ENCODE measurements at regions not wholly inside any gene's neighbourhood (a gene's known extent, or its start where the extent isn't known, plus 50 kb on each side); places are given as distances from the start of the nearest gene placed in this dataset.

DNA sequence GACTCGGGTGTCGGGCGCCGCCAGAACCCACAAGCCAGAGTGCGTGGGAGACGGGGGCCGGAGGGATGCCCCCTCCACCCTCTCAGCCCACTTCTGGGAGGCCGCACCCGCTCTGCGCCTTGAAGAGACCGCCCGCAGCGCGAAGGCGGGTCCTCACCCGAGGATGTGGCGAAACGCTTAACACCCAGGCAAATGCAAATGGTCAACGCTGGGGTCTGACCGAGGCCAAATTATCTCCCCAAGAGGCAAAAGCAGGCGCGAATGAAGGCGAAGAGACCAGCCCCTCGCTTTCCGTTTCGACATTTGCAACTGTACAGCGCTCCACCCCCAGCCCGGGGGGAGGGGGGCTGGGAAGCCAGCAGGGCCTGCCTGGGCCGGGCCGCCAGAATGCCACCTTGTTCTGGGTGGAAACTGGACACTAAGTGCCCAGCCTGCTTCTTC lies 137.7 kb upstream of the ZIC3 start:
- Histone ChIP-seq H3K36me3 (ENCODE audit: insufficient read depth, low read length, poor library complexity, severe bottlenecking) (no peaks in the 10 kb centered on the region), H3K27me3 (replicated peaks; ENCODE audit: insufficient read depth, low read depth, low read length, poor library complexity) (peaks cover 46% of the 10 kb centered on the region), H3K4me1 (ENCODE audit: insufficient read depth, low read length, poor library complexity, severe bottlenecking) (no peaks in the 10 kb centered on the region), H3K27ac (ENCODE audit: low read depth, low read length, poor library complexity, severe bottlenecking) (no peak overlapping the region), H3K4me3 (ENCODE audit: low read depth, low read length, poor library complexity, severe bottlenecking) (peak overlapping the region; percentile 45), H3K9me3 (ENCODE audit: low read depth, low read length, poor library complexity, severe bottlenecking) (no peaks in the 10 kb centered on the region)
- no TSS peak for BruUV-seq (replicated peaks)
- no peak for DNase-seq (ENCODE audit: low spot score)
- POLR2A ChIA-PET (ENCODE audit: low non-redundant PET): no interaction called here
- TF ChIP-seq, protein P1, sequence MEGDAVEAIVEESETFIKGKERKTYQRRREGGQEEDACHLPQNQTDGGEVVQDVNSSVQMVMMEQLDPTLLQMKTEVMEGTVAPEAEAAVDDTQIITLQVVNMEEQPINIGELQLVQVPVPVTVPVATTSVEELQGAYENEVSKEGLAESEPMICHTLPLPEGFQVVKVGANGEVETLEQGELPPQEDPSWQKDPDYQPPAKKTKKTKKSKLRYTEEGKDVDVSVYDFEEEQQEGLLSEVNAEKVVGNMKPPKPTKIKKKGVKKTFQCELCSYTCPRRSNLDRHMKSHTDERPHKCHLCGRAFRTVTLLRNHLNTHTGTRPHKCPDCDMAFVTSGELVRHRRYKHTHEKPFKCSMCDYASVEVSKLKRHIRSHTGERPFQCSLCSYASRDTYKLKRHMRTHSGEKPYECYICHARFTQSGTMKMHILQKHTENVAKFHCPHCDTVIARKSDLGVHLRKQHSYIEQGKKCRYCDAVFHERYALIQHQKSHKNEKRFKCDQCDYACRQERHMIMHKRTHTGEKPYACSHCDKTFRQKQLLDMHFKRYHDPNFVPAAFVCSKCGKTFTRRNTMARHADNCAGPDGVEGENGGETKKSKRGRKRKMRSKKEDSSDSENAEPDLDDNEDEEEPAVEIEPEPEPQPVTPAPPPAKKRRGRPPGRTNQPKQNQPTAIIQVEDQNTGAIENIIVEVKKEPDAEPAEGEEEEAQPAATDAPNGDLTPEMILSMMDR (conservative IDR thresholded peaks at IDR 0.05; ENCODE audit: low read depth, low read length): no peak
- TF ChIP-seq EZH2 (IDR thresholded peaks at IDR 0.05; ENCODE audit: borderline replicate concordance, low read depth, low read length, poor library complexity, severe bottlenecking): no peak
- CTCF ChIA-PET: no interaction called here
- intact Hi-C loops (cut with micrococcal nuclease; ENCODE audit: unreplicated experiment): loop anchor here (5.0 kb wide), 1 partner anchor 139 kb away; the partner anchor contains the start of gene ZIC3

DNA sequence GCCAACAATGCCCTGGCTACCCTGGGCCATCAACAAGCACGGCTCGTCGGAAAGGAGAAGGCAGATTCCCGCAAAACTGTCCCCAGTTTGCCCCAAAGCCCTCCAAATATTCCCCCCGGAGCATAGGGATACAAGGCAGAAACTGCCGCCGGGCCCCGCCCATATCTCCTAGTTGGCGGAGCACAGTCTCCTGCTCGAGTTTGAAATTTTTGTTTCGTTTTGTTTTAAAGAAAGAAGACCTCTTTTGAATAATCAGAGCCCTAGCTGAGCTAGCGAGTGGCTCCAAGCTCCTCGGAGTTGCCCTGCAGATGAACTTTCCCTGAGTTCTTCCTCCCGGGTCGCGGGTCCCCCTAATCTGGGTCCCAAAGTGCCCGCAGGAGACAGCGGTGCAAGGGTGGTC lies 138.1 kb upstream of the ZIC3 start:
- H3K4me3 ChIP-seq (ENCODE audit: low read depth, low read length, poor library complexity, severe bottlenecking): peak overlapping the region; percentile 45
- intact Hi-C loops (cut with micrococcal nuclease; ENCODE audit: unreplicated experiment): loop anchor here (5.0 kb wide), 1 partner anchor 139 kb away; the partner anchor contains the start of gene ZIC3
- peak; percentile 30 for DNase-seq (ENCODE audit: low spot score)
- POLR2A ChIA-PET (ENCODE audit: low non-redundant PET): no interaction called here
- BruUV-seq (replicated peaks): no TSS peak
- no peaks in the 10 kb centered on the region for H3K4me1 ChIP-seq (ENCODE audit: insufficient read depth, low read length, poor library complexity, severe bottlenecking)
- H3K27me3 ChIP-seq (replicated peaks; ENCODE audit: insufficient read depth, low read depth, low read length, poor library complexity): peaks cover 47% of the 10 kb centered on the region
- CTCF ChIA-PET: no interaction called here
- H3K36me3 ChIP-seq (ENCODE audit: insufficient read depth, low read length, poor library complexity, severe bottlenecking): no peaks in the 10 kb centered on the region
- no peak for TF ChIP-seq EZH2 (IDR thresholded peaks at IDR 0.05; ENCODE audit: borderline replicate concordance, low read depth, low read length, poor library complexity, severe bottlenecking)
- TF ChIP-seq, protein P1 (conservative IDR thresholded peaks at IDR 0.05; ENCODE audit: low read depth, low read length): no peak
- no peaks in the 10 kb centered on the region for H3K9me3 ChIP-seq (ENCODE audit: low read depth, low read length, poor library complexity, severe bottlenecking)
- no peak overlapping the region for H3K27ac ChIP-seq (ENCODE audit: low read depth, low read length, poor library complexity, severe bottlenecking)

DNA sequence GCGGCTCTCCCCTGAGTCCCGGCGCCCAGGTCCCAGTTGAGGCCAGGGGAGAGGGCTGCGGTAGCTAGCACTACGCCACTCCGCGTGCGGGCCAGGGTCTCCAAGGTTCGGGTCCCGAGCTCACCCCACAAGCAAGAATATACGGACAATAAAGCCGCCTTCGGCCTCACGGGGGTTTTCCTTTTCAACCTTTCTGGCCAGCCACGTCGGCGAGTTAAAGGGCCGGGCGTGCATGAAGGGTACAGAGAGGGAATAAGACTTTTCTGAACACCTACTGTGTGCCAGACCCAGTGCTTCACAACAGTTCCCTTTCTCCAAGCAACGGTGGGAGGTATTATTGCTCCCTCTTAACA lies 138.5 kb upstream of the ZIC3 start:
- peak overlapping the region; percentile 45 for H3K4me3 ChIP-seq (ENCODE audit: low read depth, low read length, poor library complexity, severe bottlenecking)
- DNase-seq (ENCODE audit: low spot score): no peak
- H3K27ac ChIP-seq (ENCODE audit: low read depth, low read length, poor library complexity, severe bottlenecking): no peak overlapping the region
- H3K4me1 ChIP-seq (ENCODE audit: insufficient read depth, low read length, poor library complexity, severe bottlenecking): no peaks in the 10 kb centered on the region
- TF ChIP-seq EZH2 (IDR thresholded peaks at IDR 0.05; ENCODE audit: borderline replicate concordance, low read depth, low read length, poor library complexity, severe bottlenecking): peak; percentile 14
- TF ChIP-seq, protein P1 (conservative IDR thresholded peaks at IDR 0.05; ENCODE audit: low read depth, low read length): no peak
- H3K27me3 ChIP-seq (replicated peaks; ENCODE audit: insufficient read depth, low read depth, low read length, poor library complexity): peaks cover 47% of the 10 kb centered on the region
- POLR2A ChIA-PET (ENCODE audit: low non-redundant PET): no interaction called here
- CTCF ChIA-PET: no interaction called here
- H3K36me3 ChIP-seq (ENCODE audit: insufficient read depth, low read length, poor library complexity, severe bottlenecking): no peaks in the 10 kb centered on the region
- BruUV-seq (replicated peaks): no TSS peak
- H3K9me3 ChIP-seq (ENCODE audit: low read depth, low read length, poor library complexity, severe bottlenecking): no peaks in the 10 kb centered on the region
- intact Hi-C loops (cut with micrococcal nuclease; ENCODE audit: unreplicated experiment): loop anchor here (5.0 kb wide), 1 partner anchor 140 kb away; the partner anchor contains the start of gene ZIC3

Measured in A673 (cell line).